Endodermal cell (in vitro differentiated cells): ENCODE measurements at regions not wholly inside any gene's neighbourhood (a gene's known extent, or its start where the extent isn't known, plus 50 kb on each side); places are given as distances from the start of the nearest gene placed in this dataset.

Experiments used
- DNase-seq: peaks from one replicate; pipeline ENCODE4 v3.0.0-alpha.2; 2017
- H3K27ac ChIP-seq: 2 replicates; pipeline ENCODE4 v1.5.1; 2013; ENCODE audit warnings: mild to moderate bottlenecking, low read depth, low read length, moderate library complexity
- H3K27me3 ChIP-seq: 2 replicates; pipeline ENCODE4 v1.6.1; 2013; ENCODE audit warnings: mild to moderate bottlenecking, low read length, moderate library complexity; ENCODE audit not compliant: insufficient read depth, control insufficient read depth, poor library complexity, severe bottlenecking
- H3K36me3 ChIP-seq: 2 replicates; pipeline ENCODE4 v1.7.0; 2013; ENCODE audit warnings: mild to moderate bottlenecking, low read length, moderate library complexity; ENCODE audit not compliant: control insufficient read depth, insufficient read depth
- H3K4me1 ChIP-seq: one replicate; pipeline ENCODE4 v1.7.0; 2013; ENCODE audit warnings: low read length; ENCODE audit not compliant: control insufficient read depth, insufficient read depth
- H3K4me3 ChIP-seq: 2 replicates; pipeline ENCODE4 v1.5.1; 2013; ENCODE audit warnings: mild to moderate bottlenecking, low read length, moderate library complexity
- H3K9ac ChIP-seq: 2 replicates; pipeline ENCODE4 v1.6.1; 2013; ENCODE audit warnings: mild to moderate bottlenecking, low read length, moderate library complexity; ENCODE audit not compliant: poor library complexity, severe bottlenecking; ENCODE audit errors: extremely low read depth
- H3K9me3 ChIP-seq: 2 replicates; pipeline ENCODE4 v1.6.1; 2013; ENCODE audit warnings: mild to moderate bottlenecking, low read length, moderate library complexity; ENCODE audit not compliant: control insufficient read depth
- H3K27ac Mint-ChIP-seq: 2 replicates; pipeline ENCODE4 v1.8.0; 2020; ENCODE audit warnings: mixed read lengths
- H3K27me3 Mint-ChIP-seq: 2 replicates; pipeline ENCODE4 v1.8.0; 2021; ENCODE audit warnings: mild to moderate bottlenecking, mixed read lengths; ENCODE audit not compliant: insufficient read depth
- H3K36me3 Mint-ChIP-seq: 2 replicates; pipeline ENCODE4 v1.8.0; 2020; ENCODE audit warnings: low read depth, mixed read lengths
- H3K4me1 Mint-ChIP-seq: 2 replicates; pipeline ENCODE4 v1.8.0; 2020; ENCODE audit warnings: mixed read lengths
- H3K4me3 Mint-ChIP-seq: 2 replicates; pipeline ENCODE4 v1.8.0; 2020; ENCODE audit warnings: mild to moderate bottlenecking, moderate library complexity, mixed read lengths
- H3K9me3 Mint-ChIP-seq: 2 replicates; pipeline ENCODE4 v1.8.0; 2020; ENCODE audit warnings: mild to moderate bottlenecking, mixed read lengths
- WGBS, 2 experiments: methylation state at CpG; one replicate each; pipeline versions ENCODE4 v1.1.5 to v1.1.7; 2013; ENCODE audit warnings: missing lambda C conversion rate in 2 of 2, mixed read lengths in 1 of 2; ENCODE audit not compliant: insufficient coverage in 1 of 2, insufficient read length in 1 of 2; 5-methylcytosine and 5-hydroxymethylcytosine counted together
- TF ChIP-seq, protein P1 (sequence below): fragments of 200-600 bp; sonication (generic); conservative IDR thresholded peaks from 2 replicates; pipeline ENCODE4 v1.5.0; 2021; ENCODE audit warnings: antibody characterized with exemption, mild to moderate bottlenecking

GRCh38 chr16:6891496-6891895 is 441.1 kb upstream of the RBFOX1 start:
- TF ChIP-seq, protein P1, sequence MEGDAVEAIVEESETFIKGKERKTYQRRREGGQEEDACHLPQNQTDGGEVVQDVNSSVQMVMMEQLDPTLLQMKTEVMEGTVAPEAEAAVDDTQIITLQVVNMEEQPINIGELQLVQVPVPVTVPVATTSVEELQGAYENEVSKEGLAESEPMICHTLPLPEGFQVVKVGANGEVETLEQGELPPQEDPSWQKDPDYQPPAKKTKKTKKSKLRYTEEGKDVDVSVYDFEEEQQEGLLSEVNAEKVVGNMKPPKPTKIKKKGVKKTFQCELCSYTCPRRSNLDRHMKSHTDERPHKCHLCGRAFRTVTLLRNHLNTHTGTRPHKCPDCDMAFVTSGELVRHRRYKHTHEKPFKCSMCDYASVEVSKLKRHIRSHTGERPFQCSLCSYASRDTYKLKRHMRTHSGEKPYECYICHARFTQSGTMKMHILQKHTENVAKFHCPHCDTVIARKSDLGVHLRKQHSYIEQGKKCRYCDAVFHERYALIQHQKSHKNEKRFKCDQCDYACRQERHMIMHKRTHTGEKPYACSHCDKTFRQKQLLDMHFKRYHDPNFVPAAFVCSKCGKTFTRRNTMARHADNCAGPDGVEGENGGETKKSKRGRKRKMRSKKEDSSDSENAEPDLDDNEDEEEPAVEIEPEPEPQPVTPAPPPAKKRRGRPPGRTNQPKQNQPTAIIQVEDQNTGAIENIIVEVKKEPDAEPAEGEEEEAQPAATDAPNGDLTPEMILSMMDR = no peak
- H3K27ac ChIP-seq = no peak overlapping the region
- no peaks in the 10 kb centered on the region for H3K9me3 Mint-ChIP-seq

GRCh38 chr16:6888531-6888930 is 444.1 kb upstream of the RBFOX1 start:
- H3K9me3 ChIP-seq = no peaks in the 10 kb centered on the region
- Mint-ChIP-seq H3K27me3 (peaks cover 16% of the 10 kb centered on the region), H3K4me3 (no peak overlapping the region)

More at GRCh38 chr16:6891496-6891895, 441.1 kb upstream of the RBFOX1 start:
- Mint-ChIP-seq H3K27ac (no peak overlapping the region), H3K4me3 (no peak overlapping the region), H3K27me3 (peaks cover 17% of the 10 kb centered on the region), H3K36me3 (no peaks in the 10 kb centered on the region), H3K4me1 (peaks cover 1% of the 10 kb centered on the region)
- Histone ChIP-seq H3K4me3 (no peak overlapping the region), H3K9me3 (no peaks in the 10 kb centered on the region), H3K4me1 (no peaks in the 10 kb centered on the region), H3K27me3 (peaks cover 13% of the 10 kb centered on the region), H3K9ac (no peak overlapping the region), H3K36me3 (no peaks in the 10 kb centered on the region)
- no peak for DNase-seq
- WGBS, 2 experiments = 90 to 92% methylated on average over 2 of the region's 2 CpGs

GRCh38 chr16:6884002-6884401 is 448.6 kb upstream of the RBFOX1 start:
- H3K4me1 Mint-ChIP-seq = peaks cover 1% of the 10 kb centered on the region
- no peak overlapping the region for H3K4me3 Mint-ChIP-seq
- Histone ChIP-seq H3K4me1 (no peaks in the 10 kb centered on the region), H3K36me3 (no peaks in the 10 kb centered on the region), H3K9me3 (no peaks in the 10 kb centered on the region), H3K27ac (no peak overlapping the region), H3K27me3 (no peaks in the 10 kb centered on the region), H3K4me3 (no peak overlapping the region), H3K9ac (no peak overlapping the region)
- TF ChIP-seq, protein P1 = no peak
- H3K9me3 Mint-ChIP-seq = no peaks in the 10 kb centered on the region
- H3K36me3 Mint-ChIP-seq = no peaks in the 10 kb centered on the region
- 88 to 93% methylated on average over 3 to 7 of the region's 7 CpGs for WGBS, 2 experiments
- H3K27me3 Mint-ChIP-seq = peaks cover 14% of the 10 kb centered on the region
- no peak overlapping the region for H3K27ac Mint-ChIP-seq
- DNase-seq = no peak

More at GRCh38 chr16:6888531-6888930, 444.1 kb upstream of the RBFOX1 start:
- H3K27ac Mint-ChIP-seq = no peak overlapping the region
- Histone ChIP-seq H3K27ac (no peak overlapping the region), H3K36me3 (no peaks in the 10 kb centered on the region), H3K27me3 (peaks cover 3% of the 10 kb centered on the region), H3K4me3 (no peak overlapping the region), H3K9ac (no peak overlapping the region), H3K4me1 (no peaks in the 10 kb centered on the region)
- no peak for DNase-seq
- TF ChIP-seq, protein P1 = no peak
- WGBS, 2 experiments = 67 to 92% methylated on average over 1 to 2 of the region's 2 CpGs
- H3K4me1 Mint-ChIP-seq = peaks cover 1% of the 10 kb centered on the region
- no peaks in the 10 kb centered on the region for H3K36me3 Mint-ChIP-seq
- H3K9me3 Mint-ChIP-seq = no peaks in the 10 kb centered on the region
